NCI-H2107 treated with DMSO at 0.1 percent for 48 hours (cell line): ENCODE measurements at regions not wholly inside any gene's neighbourhood (a gene's known extent, or its start where the extent isn't known, plus 50 kb on each side); places are given as distances from the start of the nearest gene placed in this dataset.
"Not testable (repeated sequence)": the region's sequence is repeated elsewhere in the genome, so short reads cannot be mapped to it uniquely, and the experiment has no call there.

ENCODE experiments used
- DNase-seq: peaks from one replicate; lab custom pipeline; 2025; ENCODE audit not compliant: unreplicated experiment; lab: John Stamatoyannopoulos, UW

- not testable (repeated sequence) for DNase-seq
Measured at GRCh38 chr2:66243809-66244208, 191.1 kb upstream of the MEIS1 start.

GRCh38 chr2:66242888-66243287 lies 192.0 kb upstream of the MEIS1 start:
- DNase-seq = not testable (repeated sequence)

- no peak for DNase-seq
Measured at GRCh38 chr2:66242099-66242789, 192.7 kb upstream of the MEIS1 start.

- no peak for DNase-seq
Measured at GRCh38 chr2:66240286-66240685, 194.6 kb upstream of the MEIS1 start.

- no peak for DNase-seq
Measured at GRCh38 chr2:66239655-66240054, 195.3 kb upstream of the MEIS1 start.

GRCh38 chr2:66237803-66238379 lies 197.0 kb upstream of the MEIS1 start:
- DNase-seq = no peak

GRCh38 chr2:66236816-66237802 lies 197.8 kb upstream of the MEIS1 start:
- DNase-seq = no peak

- DNase-seq = no peak
Measured at GRCh38 chr2:66236067-66236685, 198.7 kb upstream of the MEIS1 start.

GRCh38 chr2:66235428-66235827 lies 199.5 kb upstream of the MEIS1 start:
- no peak for DNase-seq

- DNase-seq = no peak
Measured at GRCh38 chr2:66233981-66234380, 200.9 kb upstream of the MEIS1 start.

- DNase-seq = no peak
Measured at GRCh38 chr2:66228128-66228547, 206.8 kb upstream of the MEIS1 start.

- DNase-seq = no peak
Measured at GRCh38 chr2:66217039-66217585, 217.8 kb upstream of the MEIS1 start.

GRCh38 chr2:66212749-66213148 lies 222.2 kb upstream of the MEIS1 start:
- DNase-seq = no peak

- DNase-seq = no peak
Measured at GRCh38 chr2:66202586-66202985, 232.3 kb upstream of the MEIS1 start.

- no peak for DNase-seq
Measured at GRCh38 chr2:66201242-66201641, 233.7 kb upstream of the MEIS1 start.

- no peak for DNase-seq
Measured at GRCh38 chr2:66198873-66199272, 236.1 kb upstream of the MEIS1 start.

GRCh38 chr2:66192888-66193287 lies 242.0 kb upstream of the MEIS1 start:
- no peak for DNase-seq

GRCh38 chr2:66191311-66191710 lies 243.6 kb upstream of the MEIS1 start:
- no peak for DNase-seq

- DNase-seq = no peak
Measured at GRCh38 chr2:66189553-66189952, 245.4 kb upstream of the MEIS1 start.

GRCh38 chr2:66186537-66186936 lies 248.4 kb upstream of the MEIS1 start:
- no peak for DNase-seq

- no peak for DNase-seq
Measured at GRCh38 chr2:66185497-66186054, 249.3 kb upstream of the MEIS1 start.
